ENCODE measurements at regions not wholly inside any gene's neighbourhood (a gene's known extent, or its start where the extent isn't known, plus 50 kb on each side); places are given as distances from the start of the nearest gene placed in this dataset.
A peak's percentile ranks its signal among the peaks of the same experiment; 100 is the strongest.
"Not testable (repeated sequence)": the region's sequence is repeated elsewhere in the genome, so short reads cannot be mapped to it uniquely, and the experiment has no call there.

DNA sequence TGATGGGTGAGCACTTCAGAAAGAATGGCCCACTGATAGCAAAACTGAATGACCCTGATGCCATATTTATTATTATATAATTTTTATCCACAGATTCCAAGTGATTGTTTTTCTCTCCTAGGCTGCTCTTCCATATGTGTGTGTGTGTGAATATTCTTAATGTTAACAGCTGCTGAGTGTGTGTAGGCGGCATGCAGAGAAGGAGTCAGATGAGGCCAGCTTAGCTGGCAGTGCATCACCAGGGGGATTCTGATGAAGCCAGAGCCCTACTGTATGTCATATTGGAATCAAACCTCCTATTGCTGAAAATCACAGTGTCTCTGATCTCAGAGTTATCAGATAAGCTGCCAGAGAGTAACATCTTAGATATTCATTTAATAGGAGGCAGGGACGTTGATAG is 177.1 kb downstream of the DMAC1 start:
- no peak for DNase-seq (ENCODE audit: low read depth)

DNA sequence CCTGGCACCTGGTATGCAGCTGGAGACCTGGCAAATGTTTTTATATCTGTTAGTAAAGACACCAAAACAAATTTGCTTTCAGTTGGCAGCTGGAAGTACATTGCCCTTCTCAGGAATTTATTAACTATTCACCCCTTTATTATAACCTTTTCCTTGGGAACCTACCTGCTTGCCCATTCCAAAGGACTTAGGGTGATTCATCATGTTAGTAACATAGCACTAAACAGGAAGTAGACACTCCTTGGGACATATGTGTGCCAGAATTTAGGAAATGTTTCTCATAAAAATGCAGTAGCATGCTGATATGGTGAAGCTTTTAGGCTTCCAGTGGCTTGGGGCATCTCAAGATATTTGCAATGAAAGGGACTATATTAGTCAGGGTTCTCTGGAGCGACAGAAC is 184.2 kb downstream of the DMAC1 start:
- no peak for DNase-seq (ENCODE audit: low read depth)

GRCh38 chr9:7613931-7614330 is 185.6 kb downstream of the DMAC1 start:
- DNase-seq (ENCODE audit: low read depth) = no peak

DNA sequence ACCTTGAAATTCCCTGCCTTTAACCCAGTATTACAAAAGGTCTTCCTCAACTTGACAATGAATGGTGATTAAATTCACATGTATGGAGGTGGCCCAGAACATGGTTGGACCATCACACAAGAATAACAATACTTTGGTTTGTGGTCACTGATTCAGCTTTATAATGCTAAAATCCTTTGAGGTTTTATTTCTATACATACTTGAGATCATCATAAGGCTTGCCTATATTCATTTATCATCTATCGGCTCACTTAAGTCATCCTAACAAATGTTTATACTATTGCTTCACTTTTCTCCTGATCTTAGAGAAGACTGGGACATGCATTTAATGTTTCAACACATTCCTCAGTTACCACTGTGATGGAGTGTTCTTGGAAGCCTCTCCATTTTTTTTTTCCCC is 191.3 kb downstream of the DMAC1 start:
- no peak for DNase-seq (ENCODE audit: low read depth)

DNA sequence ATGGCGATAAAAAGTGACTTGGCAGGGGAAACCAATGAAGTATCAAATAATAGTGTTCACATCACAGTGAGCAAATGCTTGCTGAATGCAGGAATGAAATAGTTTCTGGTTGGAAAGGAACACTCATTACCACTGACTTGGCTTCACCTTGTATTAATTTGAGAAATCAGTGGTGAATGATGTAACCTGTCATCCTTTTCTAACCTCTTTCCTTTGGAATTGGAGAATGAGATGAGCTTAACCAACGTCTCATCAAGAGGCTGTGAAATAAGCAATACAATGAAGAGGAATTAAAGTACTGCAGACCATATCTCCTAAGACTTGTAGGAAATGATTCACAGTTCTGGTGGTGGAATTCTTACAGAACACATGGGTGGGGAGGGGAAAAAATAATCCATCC is 192.2 kb downstream of the DMAC1 start:
- no peak for DNase-seq (ENCODE audit: low read depth)

DNA sequence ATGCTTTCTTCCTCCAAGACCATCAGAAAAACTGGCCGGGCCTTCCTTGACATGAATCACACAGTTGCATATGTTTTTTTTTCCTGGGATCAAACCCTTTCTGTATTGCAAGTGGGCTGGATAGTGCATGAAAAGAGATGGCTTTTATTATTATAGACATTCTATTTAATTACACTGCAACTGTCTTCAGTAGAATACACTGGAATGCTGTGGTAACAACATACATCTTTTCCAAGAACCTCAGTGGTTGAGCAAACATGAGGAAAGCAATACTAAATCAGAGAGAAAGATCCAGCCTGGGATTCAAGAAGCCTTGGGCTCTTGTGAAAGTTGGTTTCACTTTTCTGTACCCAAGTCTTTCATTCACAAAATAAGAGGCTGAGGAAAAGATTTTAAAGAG is 193.0 kb downstream of the DMAC1 start:
- DNase-seq (ENCODE audit: low read depth) = no peak

DNA sequence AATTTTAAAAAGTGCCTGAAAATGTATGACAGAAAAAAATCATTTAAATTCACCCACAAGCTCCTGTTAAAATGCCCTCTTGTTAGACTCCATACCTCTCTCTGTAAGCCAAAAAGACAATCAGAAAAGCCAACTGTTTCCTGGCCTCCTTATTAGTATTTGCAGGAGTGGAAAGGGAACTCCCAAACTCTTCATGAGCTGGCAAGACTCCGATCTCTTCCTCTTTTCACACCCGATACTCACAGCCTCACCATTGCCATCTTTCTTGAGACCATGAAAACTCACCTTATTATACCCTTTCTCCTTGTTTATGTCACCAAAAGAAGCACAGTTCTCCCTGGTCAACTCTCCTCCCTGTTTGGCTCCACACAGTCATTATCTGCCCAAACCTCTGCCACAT is 197.8 kb downstream of the DMAC1 start:
- no peak for DNase-seq (ENCODE audit: low read depth)

GRCh38 chr9:7597716-7598115 is 201.9 kb downstream of the DMAC1 start:
- DNase-seq (ENCODE audit: low read depth) = no peak

GRCh38 chr9:7592321-7593316 is 207.0 kb downstream of the DMAC1 start:
- DNase-seq (ENCODE audit: low read depth) = no peak

DNA sequence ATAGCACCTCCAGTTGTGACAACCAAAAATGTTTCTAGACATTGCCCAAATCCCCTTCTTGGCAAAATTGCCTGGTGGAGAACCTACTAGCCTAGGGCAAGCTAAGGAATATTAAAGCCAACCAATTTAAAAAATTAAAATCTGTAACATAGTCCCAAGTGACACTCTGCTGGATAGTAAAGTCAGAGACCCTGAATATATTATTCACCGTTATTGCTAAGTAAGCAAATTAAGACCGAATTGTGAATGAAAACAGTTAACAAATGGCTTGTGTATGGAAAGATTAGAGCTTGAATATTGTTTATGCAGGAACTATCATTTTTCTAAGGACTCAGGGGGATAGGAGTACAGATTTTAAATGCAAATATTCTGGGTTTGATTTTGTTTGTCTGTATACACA is 208.1 kb downstream of the DMAC1 start:
- DNase-seq (ENCODE audit: low read depth) = no peak

DNA sequence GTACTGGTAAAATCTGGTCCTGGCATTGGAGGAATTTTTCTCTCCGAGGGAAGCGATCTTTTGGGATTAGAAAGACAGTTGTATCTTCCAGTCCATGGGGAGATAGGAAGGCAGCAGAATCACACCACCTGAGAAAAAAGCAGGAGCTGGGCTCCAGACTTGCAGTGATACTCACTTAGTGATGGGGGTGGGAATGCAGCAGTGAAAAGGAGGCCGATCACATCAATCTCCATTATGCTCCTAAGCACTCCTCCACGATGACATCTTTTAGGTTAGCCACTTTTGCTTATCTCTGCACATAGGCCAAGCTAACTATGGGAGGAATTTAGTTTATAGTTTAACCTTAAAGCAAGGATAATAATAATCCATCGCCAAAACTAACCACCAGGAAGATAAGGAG is 219.0 kb downstream of the DMAC1 start:
- no peak for DNase-seq (ENCODE audit: low read depth)

DNA sequence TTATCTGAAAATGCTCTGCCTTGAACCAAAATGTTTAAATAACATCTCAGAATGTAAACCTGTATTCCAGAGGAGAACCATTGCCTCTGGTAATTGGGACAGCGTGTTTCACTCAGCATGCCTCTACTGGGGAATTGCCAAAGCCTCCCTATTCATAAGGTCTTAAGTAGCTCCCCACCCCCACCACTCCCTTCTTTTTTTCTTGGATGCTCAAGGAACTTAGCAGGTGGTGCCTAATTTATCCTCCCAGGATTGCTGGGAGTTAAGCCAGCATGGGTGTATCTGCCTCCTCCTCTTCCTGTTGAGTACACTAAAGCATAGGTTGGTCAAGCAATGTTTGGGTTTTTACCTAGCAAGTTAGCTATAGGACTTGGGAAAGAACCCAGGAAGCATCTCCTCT is 220.2 kb downstream of the DMAC1 start:
- no peak for DNase-seq (ENCODE audit: low read depth)

GRCh38 chr9:7578951-7579350 is 220.6 kb downstream of the DMAC1 start:
- no peak for DNase-seq (ENCODE audit: low read depth)

GRCh38 chr9:7570107-7570720 is 229.4 kb downstream of the DMAC1 start:
- peak; percentile 9 for DNase-seq (ENCODE audit: low read depth)

DNA sequence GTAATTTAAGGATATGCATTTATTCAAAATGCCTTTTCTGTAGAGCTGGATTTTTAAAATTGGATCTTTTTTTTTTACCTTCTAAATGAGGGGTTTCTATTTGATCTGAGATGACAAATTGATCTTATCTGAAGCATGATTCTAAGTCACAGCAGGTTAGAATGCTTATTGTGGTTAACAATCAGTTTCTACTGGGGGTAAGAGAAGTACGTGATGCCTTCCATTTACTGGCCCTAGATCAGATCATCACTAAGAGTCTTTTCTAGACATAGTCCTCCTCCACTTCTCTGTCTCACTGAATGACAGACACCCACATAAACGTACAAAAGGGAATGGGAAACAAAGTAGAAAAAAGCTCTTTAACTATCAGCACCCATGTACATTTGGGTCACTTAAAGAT is 231.9 kb downstream of the DMAC1 start:
- DNase-seq (ENCODE audit: low read depth) = no peak

- no peak for DNase-seq (ENCODE audit: low read depth)
Observed at GRCh38 chr9:7561527-7562080, 238.0 kb downstream of the DMAC1 start.

DNA sequence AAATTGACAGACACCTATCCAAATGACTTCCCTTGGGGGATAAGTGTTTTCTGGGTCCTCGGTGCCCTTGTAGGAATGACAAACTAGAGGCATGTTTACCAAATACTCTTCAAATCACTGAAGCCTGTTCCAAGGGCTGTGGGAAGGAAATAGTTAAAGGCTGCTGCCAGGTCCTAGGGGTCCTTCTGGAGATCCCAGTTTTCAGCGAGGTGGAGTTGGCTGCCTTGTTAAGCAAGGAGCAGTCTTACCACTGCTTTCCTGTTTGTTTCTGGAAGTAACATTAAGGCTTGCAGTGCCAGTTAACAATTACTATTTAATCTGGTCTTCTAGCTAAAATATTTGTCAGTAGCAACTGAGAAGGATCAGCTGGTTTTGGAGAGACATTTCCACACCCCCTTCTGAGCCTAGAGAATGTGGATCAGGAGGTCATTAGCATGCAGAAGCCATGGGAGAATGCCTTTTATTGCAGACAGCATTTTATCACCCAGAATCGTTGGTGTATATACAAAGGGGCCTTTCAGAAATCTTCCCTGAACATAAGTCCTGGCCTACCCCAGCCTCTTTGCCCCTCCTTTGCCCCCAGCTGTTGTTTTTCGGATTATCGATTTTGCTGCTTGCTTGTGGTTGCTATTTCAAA is 238.8 kb downstream of the DMAC1 start:
- DNase-seq (ENCODE audit: low read depth) = no peak

DNA sequence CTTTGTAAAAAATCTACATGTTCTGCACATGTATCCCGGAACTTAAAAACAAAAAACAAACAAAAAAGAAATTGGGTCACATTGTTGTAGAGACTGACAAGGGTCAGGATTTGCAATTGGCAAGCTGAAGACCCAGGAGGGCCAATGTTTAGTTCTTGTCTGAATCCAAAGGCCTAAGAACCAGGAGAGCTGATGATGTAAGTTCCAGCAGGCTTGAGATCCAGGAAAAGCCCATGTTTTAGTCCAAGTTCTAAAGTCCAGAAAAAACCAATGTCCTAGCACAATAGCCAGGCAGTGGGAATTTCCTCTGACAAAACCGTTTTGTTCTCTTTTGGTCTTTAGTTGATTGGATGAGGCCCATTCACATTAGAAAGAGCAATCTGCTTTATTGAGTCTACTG is 244.9 kb downstream of the DMAC1 start:
- no peak for DNase-seq (ENCODE audit: low read depth)

DNA sequence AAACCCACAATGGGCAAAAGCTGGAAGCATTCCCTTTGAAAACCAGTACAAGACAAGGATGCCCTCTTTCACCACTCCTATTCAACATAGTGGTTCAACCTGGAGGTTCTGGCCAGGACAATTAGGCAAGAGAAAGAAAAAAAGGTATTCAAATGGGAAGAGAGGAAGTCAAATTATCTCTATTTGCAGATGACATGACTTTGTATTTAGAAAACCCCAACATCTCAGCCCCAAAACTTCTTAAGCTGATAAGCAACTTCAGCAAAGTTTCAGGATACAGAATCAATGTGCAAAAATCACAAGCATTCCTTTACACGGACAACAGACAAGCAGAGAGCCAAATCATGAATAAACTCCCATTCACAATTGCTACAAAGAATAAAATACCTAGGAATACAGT is 246.9 kb downstream of the DMAC1 start:
- not testable (repeated sequence) for DNase-seq (ENCODE audit: low read depth)

GRCh38 chr9:7549249-7549648 is 250.3 kb downstream of the DMAC1 start:
- DNase-seq (ENCODE audit: low read depth) = no peak

DNA sequence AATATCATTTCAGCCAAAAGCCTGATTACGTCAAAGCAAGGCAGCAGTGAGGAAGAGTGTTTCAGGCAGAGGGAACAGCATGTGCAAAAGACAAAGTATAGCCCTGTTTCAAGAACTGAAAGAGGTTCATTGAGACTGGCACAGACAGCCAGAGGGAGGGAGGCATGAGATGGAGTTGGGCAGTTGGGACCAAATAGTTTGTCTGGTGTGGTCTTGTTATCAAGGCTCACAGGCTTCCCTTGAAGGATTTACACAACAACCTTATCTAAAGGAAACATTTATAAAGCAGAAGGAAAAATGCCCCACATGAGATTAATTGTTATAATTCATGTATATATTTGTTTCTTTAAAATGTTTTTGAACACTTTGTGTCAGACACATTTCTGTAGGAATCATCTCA is 253.3 kb downstream of the DMAC1 start:
- no peak for DNase-seq (ENCODE audit: low read depth)

DNA sequence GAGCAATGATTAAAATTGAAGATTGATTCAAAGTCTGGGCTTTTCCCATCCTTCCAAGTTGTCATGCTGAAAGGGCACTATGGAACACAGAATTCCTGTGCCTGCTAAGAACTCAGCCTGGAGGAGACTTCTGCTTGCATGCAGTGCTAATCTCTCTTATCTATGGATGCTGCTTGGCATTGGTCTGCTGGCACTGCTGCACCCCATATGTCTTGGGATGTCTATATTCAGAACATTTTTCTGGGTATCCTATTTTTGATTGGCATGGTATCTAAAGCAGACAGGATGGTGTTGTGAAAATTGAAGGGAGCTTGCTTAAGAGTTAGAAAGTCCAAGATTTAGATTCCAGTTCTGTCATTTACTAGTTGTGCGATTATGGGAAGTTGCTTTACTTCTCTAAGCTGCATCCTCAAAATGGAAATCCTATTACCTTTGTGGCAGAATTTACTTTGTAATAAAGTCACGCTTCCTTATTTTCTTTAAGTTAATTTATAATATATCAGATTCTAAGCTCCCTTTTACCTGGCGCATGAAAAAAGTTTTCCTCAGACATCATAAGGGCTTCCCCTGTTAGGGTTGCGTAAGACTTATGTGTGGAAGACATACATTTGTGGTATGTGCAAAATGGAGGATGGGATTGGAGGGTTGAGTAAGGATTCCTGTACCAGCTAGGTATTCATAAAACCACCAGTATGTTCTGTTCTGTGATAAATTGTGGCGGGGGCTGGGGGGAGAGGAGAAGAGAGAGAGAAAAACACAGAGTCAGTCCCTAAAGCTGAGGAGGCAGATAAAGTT is 254.0 kb downstream of the DMAC1 start:
- no peak for DNase-seq (ENCODE audit: low read depth)

Data from GM04503 (cell line).